Liver (tissue), 3 donors: ENCODE measurements at regions not wholly inside any gene's neighbourhood (a gene's known extent, or its start where the extent isn't known, plus 50 kb on each side); places are given as distances from the start of the nearest gene placed in this dataset.

Experiments
- ATF3 ChIP-seq: IDR thresholded peaks from 2 replicates; pipeline ENCODE4 v1.6.1; 2016; ENCODE audit warnings: antibody characterized with exemption
- CTCF ChIP-seq: fragments of 150-350 bp; IDR thresholded peaks from 2 replicates; pipeline ENCODE4 v1.5.1; 2017; ENCODE audit warnings: improper control_type of control experiment, low read depth, low read length; ENCODE audit not compliant: missing input control
- GABPA ChIP-seq, 2 donors: IDR thresholded peaks in 1 of 2; conservative IDR thresholded peaks in 1 of 2; 2 replicates each; pipeline ENCODE4 v1.6.1; 2016; ENCODE audit warnings: antibody characterized with exemption in 2 of 2, mild to moderate bottlenecking in 1 of 2, moderate library complexity in 1 of 2
- JUND ChIP-seq, 2 donors: IDR thresholded peaks; 2 replicates each; pipeline ENCODE4 v1.6.1; 2016; ENCODE audit warnings: antibody characterized with exemption in 2 of 2
- MAX ChIP-seq: IDR thresholded peaks from 2 replicates; pipeline ENCODE4 v1.6.1; 2016; ENCODE audit warnings: antibody characterized with exemption
- REST ChIP-seq: IDR thresholded peaks from 2 replicates; pipeline ENCODE4 v1.6.1; 2016; ENCODE audit warnings: antibody characterized with exemption, mild to moderate bottlenecking
- TAF1 ChIP-seq: conservative IDR thresholded peaks from 2 replicates; pipeline ENCODE4 v1.6.1; 2016; ENCODE audit warnings: antibody characterized with exemption, mild to moderate bottlenecking
- YY1 ChIP-seq: IDR thresholded peaks from 2 replicates; pipeline ENCODE4 v1.6.1; 2016; ENCODE audit warnings: antibody characterized with exemption, mild to moderate bottlenecking
- donor health status: healthy.
- donor health status: healthy.

- peak; percentile 79 for TF ChIP-seq CTCF
- no peak for TF ChIP-seq YY1
- no peak for TF ChIP-seq MAX
- no peak for TF ChIP-seq JUND (IDR thresholded peaks at IDR 0.05)
- no peak for TF ChIP-seq GABPA (IDR thresholded peaks at IDR 0.05 in 1 of 2, conservative IDR thresholded peaks at IDR 0.05 in 1 of 2)
- no peak for TF ChIP-seq ATF3
- TF ChIP-seq TAF1 = no peak
- TF ChIP-seq REST = no peak
These were observed 163.9 kb downstream of the CEMIP2 start for GRCh38 chr9:71604197-71605063.
